H9 (cell line): ENCODE measurements at regions not wholly inside any gene's neighbourhood (a gene's known extent, or its start where the extent isn't known, plus 50 kb on each side); places are given as distances from the start of the nearest gene placed in this dataset.

Source experiments
- DNase-seq: peaks from one replicate; pipeline ENCODE4 v3.0.0-alpha.2; 2017
- H2AFZ ChIP-seq: one replicate; pipeline ENCODE4 v1.6.1; 2013; ENCODE audit warnings: mild to moderate bottlenecking, low read length, control low read depth, moderate library complexity
- H2AK5ac ChIP-seq: 2 replicates; pipeline ENCODE4 v1.6.1; 2013; ENCODE audit warnings: low read length, control low read depth, mixed read lengths; ENCODE audit not compliant: insufficient read length
- H2BK120ac ChIP-seq: one replicate; pipeline ENCODE4 v1.6.1; 2013; ENCODE audit warnings: low read depth, mild to moderate bottlenecking, low read length, control low read depth, inconsistent platforms; ENCODE audit not compliant: poor library complexity, severe bottlenecking
- H2BK12ac ChIP-seq: 2 replicates; pipeline ENCODE4 v1.6.1; 2013; ENCODE audit warnings: low read length, control low read depth, mixed read lengths, low read depth; ENCODE audit not compliant: insufficient read length
- H2BK15ac ChIP-seq: 2 replicates; pipeline ENCODE4 v1.6.1; 2013; ENCODE audit warnings: low read depth, low read length, control low read depth
- H2BK20ac ChIP-seq: one replicate; pipeline ENCODE4 v1.6.1; 2013; ENCODE audit warnings: low read depth, mild to moderate bottlenecking, low read length, control low read depth, inconsistent platforms; ENCODE audit not compliant: poor library complexity, severe bottlenecking
- H2BK5ac ChIP-seq: 2 replicates; pipeline ENCODE4 v1.6.1; 2013; ENCODE audit warnings: low read length, control low read depth, mixed read lengths; ENCODE audit not compliant: insufficient read length
- H3K14ac ChIP-seq: 2 replicates; pipeline ENCODE4 v1.6.1; 2013; ENCODE audit warnings: low read length, control low read depth; ENCODE audit not compliant: insufficient read depth
- H3K18ac ChIP-seq: 2 replicates; pipeline ENCODE4 v1.6.1; 2013; ENCODE audit warnings: low read depth, mild to moderate bottlenecking, mixed read lengths, low read length, control low read depth; ENCODE audit not compliant: insufficient read length
- H3K23ac ChIP-seq: 2 replicates; pipeline ENCODE4 v1.6.1; 2013; ENCODE audit warnings: low read length, control low read depth, mixed read lengths, low read depth; ENCODE audit not compliant: insufficient read length
- H3K23me2 ChIP-seq: 2 replicates; pipeline ENCODE4 v1.6.1; 2013; ENCODE audit warnings: low read depth, mild to moderate bottlenecking, mixed read lengths, low read length, control low read depth; ENCODE audit not compliant: insufficient read length, poor library complexity, severe bottlenecking
- H3K27ac ChIP-seq: 2 replicates; pipeline ENCODE4 v1.5.1; 2013; ENCODE audit warnings: low read length, control low read depth, mixed read lengths, low read depth; ENCODE audit not compliant: insufficient read length
- H3K27me3 ChIP-seq: 2 replicates; pipeline ENCODE4 v1.6.1; 2013; ENCODE audit warnings: low read length, control low read depth, inconsistent platforms; ENCODE audit not compliant: insufficient read depth
- H3K4ac ChIP-seq: 2 replicates; pipeline ENCODE4 v1.6.1; 2013; ENCODE audit warnings: low read depth, mild to moderate bottlenecking, control low read depth, inconsistent platforms, low read length, moderate library complexity
- H3K4me1 ChIP-seq: 2 replicates; pipeline ENCODE4 v1.6.1; 2013; ENCODE audit warnings: low read length, control low read depth, inconsistent platforms; ENCODE audit not compliant: insufficient read depth
- H3K4me2 ChIP-seq: 2 replicates; pipeline ENCODE4 v1.6.1; 2013; ENCODE audit warnings: low read length, control low read depth, mixed read lengths; ENCODE audit not compliant: insufficient read length, insufficient read depth
- H3K56ac ChIP-seq: 2 replicates; pipeline ENCODE4 v1.6.1; 2013; ENCODE audit warnings: low read depth, mild to moderate bottlenecking, mixed read lengths, low read length, control low read depth; ENCODE audit not compliant: insufficient read length
- H3K79me1 ChIP-seq: 2 replicates; pipeline ENCODE4 v1.6.1; 2013; ENCODE audit warnings: low read depth, mild to moderate bottlenecking, moderate library complexity, low read length, control low read depth, inconsistent platforms; ENCODE audit not compliant: insufficient read depth, poor library complexity, severe bottlenecking
- H3K79me2 ChIP-seq: 2 replicates; pipeline ENCODE4 v1.6.1; 2013; ENCODE audit warnings: low read length, control low read depth, inconsistent platforms; ENCODE audit not compliant: insufficient read depth
- H3K9ac ChIP-seq: 2 replicates; pipeline ENCODE4 v1.6.1; 2013; ENCODE audit warnings: low read length, control low read depth, mixed read lengths; ENCODE audit not compliant: insufficient read length; ENCODE audit errors: extremely low read depth
- H3K9me3 ChIP-seq: one replicate; pipeline ENCODE4 v1.6.1; 2013; ENCODE audit warnings: low read depth, low read length, inconsistent platforms; ENCODE audit not compliant: control insufficient read depth
- H3T11ph ChIP-seq: one replicate; pipeline ENCODE4 v1.6.1; 2013; ENCODE audit warnings: mild to moderate bottlenecking, low read length, control low read depth, inconsistent platforms
- H4K20me1 ChIP-seq: one replicate; pipeline ENCODE4 v1.6.1; 2013; ENCODE audit not compliant: control insufficient read depth, insufficient read length, insufficient read depth
- H4K5ac ChIP-seq: 2 replicates; pipeline ENCODE4 v1.6.1; 2013; ENCODE audit warnings: low read depth, mild to moderate bottlenecking, mixed read lengths, low read length, control low read depth; ENCODE audit not compliant: insufficient read length
- H4K8ac ChIP-seq: replicated peaks from 2 replicates; pipeline ENCODE4 v1.6.1; 2013; ENCODE audit warnings: low read length, control low read depth, mixed read lengths, low read depth; ENCODE audit not compliant: insufficient read length
- H4K91ac ChIP-seq: 2 replicates; pipeline ENCODE4 v1.6.1; 2013; ENCODE audit warnings: low read depth, mild to moderate bottlenecking, moderate library complexity, mixed read lengths, low read length, control low read depth; ENCODE audit not compliant: insufficient read length
- H3K27ac Mint-ChIP-seq, 3 experiments: 2 replicates in 2 of 3; 3 replicates in 1 of 3; pipeline ENCODE4 v1.8.0; 2020 to 2021; ENCODE audit warnings: mixed read lengths in 3 of 3, mild to moderate bottlenecking in 1 of 3, moderate library complexity in 1 of 3
- H3K27me3 Mint-ChIP-seq: 2 replicates; pipeline ENCODE4 v1.8.0; 2021; ENCODE audit warnings: low read depth, mild to moderate bottlenecking, moderate library complexity, mixed read lengths
- H3K36me3 Mint-ChIP-seq, 3 experiments: 2 replicates in 2 of 3; 3 replicates in 1 of 3; pipeline ENCODE4 v1.8.0; 2020 to 2021; ENCODE audit warnings: low read depth in 3 of 3, mixed read lengths in 3 of 3; ENCODE audit not compliant: insufficient read depth in 1 of 3
- H3K4me1 Mint-ChIP-seq, 2 experiments: 2 replicates each; pipeline ENCODE4 v1.8.0; 2020; ENCODE audit warnings: mixed read lengths in 2 of 2
- H3K4me3 Mint-ChIP-seq, 2 experiments: 2 replicates in 1 of 2; 3 replicates in 1 of 2; pipeline ENCODE4 v1.8.0; 2020 to 2021; ENCODE audit warnings: mild to moderate bottlenecking in 2 of 2, mixed read lengths in 2 of 2, moderate library complexity in 1 of 2
- H3K9me3 Mint-ChIP-seq, 2 experiments: 2 replicates in 1 of 2; 3 replicates in 1 of 2; pipeline ENCODE4 v1.8.0; 2020; ENCODE audit warnings: mild to moderate bottlenecking in 2 of 2, mixed read lengths in 2 of 2, moderate library complexity in 1 of 2
- CTCF ChIP-seq: fragments of 200-600 bp; sonication (generic); conservative IDR thresholded peaks from 3 replicates; pipeline ENCODE4 v1.8.0; 2021; ENCODE audit warnings: antibody characterized with exemption, mild to moderate bottlenecking
- WGBS: extraction: QIAGEN DNeasy Blood & Tissue Kit; methylation state at CpG from one replicate; pipeline ENCODE4 v1.1.7; 2013; ENCODE audit warnings: missing lambda C conversion rate, low lambda C conversion rate, mixed read lengths; ENCODE audit not compliant: insufficient read length; ENCODE audit errors: extremely low coverage; 5-methylcytosine and 5-hydroxymethylcytosine counted together

- Histone ChIP-seq H3K23me2 (no peaks in the 10 kb centered on the region), H3K9ac (no peak overlapping the region), H2BK120ac (no peak overlapping the region), H4K5ac (no peak overlapping the region), H3K79me2 (no peaks in the 10 kb centered on the region), H3T11ph (no peak overlapping the region), H4K91ac (no peak overlapping the region), H2AK5ac (no peak overlapping the region), H2BK20ac (no peak overlapping the region), H3K27me3 (no peaks in the 10 kb centered on the region; the same call in 1 of the 2 replicates), H2BK15ac (no peak overlapping the region), H4K8ac (no peak overlapping the region), H3K4me1 (no peaks in the 10 kb centered on the region), H2AFZ (no peak overlapping the region), H2BK12ac (no peak overlapping the region), H3K27ac (no peak overlapping the region), H3K4me2 (no peak overlapping the region), H4K20me1 (no peaks in the 10 kb centered on the region), H3K4ac (no peak overlapping the region), H3K23ac (no peak overlapping the region), H3K18ac (no peak overlapping the region), H3K79me1 (no peaks in the 10 kb centered on the region), H2BK5ac (no peak overlapping the region), H3K14ac (no peak overlapping the region), H3K9me3 (no peaks in the 10 kb centered on the region), H3K56ac (no peak overlapping the region)
- TF ChIP-seq CTCF: no peak
- Mint-ChIP-seq H3K27ac (no peak overlapping the region), H3K9me3 (no peaks in the 10 kb centered on the region), H3K4me3 (no peak overlapping the region), H3K36me3 (no peaks in the 10 kb centered on the region), H3K27me3 (no peaks in the 10 kb centered on the region; the same call in 1 of the 2 replicates), H3K4me1 (no peaks in the 10 kb centered on the region)
- WGBS: no CpG with 5 or more reads among the region's 1 CpG
- DNase-seq: no peak
Measured at GRCh38 chr2:65716698-65717097, 284.3 kb upstream of the SPRED2 start.
